SHP77 treated with DMSO at 0.1 percent for 48 hours (cell line): ENCODE measurements at regions not wholly inside any gene's neighbourhood (a gene's known extent, or its start where the extent isn't known, plus 50 kb on each side); places are given as distances from the start of the nearest gene placed in this dataset.

Source experiments
- DNase-seq: peaks from one replicate; lab custom pipeline; 2025; lab: John Stamatoyannopoulos, UW

DNA sequence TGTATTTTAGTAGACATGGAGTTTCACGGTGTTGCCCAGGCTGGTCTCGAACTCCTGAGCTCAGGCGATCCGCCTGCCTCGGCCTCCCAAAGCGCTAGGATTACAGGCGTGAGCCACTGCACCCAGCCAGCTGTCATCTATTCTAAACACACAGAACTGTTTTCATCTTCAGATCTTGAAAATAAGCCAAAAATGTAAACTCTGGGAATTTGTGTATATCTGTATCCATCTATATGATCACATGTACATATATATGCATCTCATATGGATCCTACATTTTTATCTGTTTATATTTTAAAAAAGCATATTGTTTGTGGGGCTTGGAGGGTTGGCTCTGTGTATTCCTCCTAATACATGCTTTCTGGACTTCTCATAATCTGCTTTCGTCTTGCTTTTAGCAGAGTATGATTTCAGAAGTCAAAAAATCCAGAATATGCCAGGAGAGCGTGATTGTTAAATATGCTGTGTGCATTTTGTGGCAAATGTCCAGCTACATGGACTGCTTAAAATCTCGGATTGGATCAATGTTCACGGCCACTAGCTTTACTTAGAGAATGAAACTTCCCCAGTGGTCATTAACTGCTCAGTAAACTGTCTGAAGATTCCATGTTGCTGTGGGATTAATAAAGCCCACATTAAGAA lies 274.4 kb upstream of the IRX1 start:
- no peak for DNase-seq

DNA sequence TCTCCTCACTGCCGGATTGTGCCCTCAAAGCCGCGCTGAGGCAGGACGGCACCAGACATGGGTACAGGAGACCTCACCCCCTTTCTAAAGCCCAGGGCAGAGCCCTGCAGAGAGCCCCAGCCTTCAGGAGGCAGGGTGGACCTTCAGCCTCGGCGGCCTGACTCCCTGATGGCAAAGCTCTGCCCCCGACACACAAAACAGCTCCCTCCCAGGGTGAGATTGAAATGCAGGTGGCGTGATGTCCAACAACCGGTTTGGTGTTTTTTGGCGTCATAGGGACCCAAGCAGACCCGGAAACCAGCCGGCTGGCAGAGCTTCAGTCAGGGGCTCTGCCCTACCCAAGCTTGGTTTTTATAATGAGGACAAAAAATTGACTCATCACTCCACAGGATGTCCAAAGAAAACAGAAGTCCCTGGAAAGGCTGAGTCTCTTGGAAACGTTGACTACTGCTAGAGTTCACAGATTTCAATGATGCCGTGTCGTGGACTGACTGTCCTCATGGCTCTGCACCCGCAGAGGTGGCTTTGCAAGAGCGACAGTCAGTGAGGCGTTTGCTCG lies 275.2 kb upstream of the IRX1 start:
- no peak for DNase-seq

DNA sequence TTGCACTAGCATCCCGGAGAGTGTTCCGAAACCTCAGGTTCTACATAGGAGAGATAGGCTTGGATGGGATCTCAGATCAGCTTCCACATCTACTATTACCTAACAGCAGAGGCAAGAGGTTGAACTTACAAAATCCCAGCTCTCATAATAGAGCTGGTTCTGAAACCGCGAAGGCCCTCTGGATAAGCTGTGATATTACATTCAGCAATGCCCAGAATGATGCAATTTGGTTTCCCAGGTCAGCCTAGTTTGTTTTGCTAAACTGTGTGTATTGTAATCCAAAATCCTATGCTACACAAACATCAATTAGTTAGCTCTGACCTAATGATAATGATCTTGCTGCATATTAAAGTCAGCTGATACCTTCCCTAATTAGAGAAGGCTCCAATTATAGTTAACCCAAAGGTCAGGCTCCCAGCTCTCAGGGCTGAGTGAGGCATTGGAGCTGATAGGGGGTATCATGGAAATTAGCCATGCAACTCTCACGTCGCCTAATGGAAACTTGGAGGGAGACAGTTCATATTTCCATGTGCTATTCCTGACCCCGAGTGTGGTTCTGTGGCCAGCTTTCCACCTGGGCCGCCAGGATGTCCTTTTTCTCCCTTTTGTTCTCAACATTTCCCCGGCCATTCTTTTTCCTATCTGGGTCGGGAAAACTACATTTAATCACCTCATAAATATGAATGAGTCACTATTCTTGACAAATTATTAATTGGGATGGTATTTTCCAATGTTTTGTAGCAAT lies 278.4 kb upstream of the IRX1 start:
- DNase-seq = no peak

DNA sequence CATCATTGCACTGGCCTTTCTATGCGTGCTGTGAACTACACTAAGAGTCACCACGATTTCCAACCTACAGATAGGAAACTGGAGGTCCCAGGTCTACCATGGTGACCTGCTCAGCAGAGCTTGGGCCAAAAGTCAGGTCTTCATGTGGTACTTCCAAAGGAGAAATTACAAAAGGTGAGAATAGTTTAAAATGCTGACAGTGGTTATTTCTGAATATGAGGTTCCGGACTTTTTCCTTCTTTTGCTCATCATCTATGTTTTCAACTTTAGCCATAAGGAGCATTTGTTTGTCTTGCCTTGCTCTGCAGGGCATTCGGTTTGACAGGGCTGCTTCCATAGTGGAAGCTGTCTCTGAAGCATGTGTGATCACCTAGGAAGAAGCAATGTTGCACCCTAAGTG lies 282.1 kb upstream of the IRX1 start:
- no peak for DNase-seq

DNA sequence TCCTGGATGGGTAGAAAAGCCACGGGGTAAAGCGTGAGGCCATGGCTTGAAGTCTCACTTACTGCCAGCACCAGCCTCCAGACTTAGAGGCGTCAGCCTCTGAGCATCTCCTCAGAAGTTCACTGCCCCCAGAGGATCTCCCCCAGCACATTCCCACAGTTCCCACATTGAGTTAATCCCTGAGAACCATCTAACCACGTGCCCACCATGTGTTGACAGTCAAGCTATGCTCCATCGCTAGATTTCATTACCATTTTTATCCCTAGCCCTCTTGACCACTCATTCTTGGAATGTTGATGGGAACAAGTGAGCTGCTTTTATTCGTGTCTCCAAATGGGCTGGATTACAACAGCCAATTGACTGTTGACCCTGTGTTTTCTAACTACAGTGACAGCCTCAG lies 283.3 kb upstream of the IRX1 start:
- DNase-seq = no peak

DNA sequence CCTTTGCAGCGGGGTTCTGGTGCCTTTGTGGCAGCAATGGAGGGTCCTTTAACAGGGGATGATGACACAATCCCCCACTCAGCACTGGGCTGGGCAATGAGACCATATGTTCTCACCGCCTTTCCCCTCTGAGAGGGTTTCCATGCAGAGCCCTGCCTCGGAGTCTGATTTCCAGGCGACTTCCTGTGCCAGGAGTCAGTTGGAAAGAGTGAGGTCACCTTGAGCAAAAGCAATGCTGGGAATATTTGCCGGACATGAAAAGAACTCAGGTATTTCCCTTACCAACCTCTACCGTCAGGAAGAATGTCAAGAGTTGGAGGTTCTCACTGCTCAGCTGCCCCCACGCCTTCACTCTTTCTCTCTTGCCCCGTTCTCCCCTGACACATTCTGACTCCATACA lies 284.2 kb upstream of the IRX1 start:
- DNase-seq = no peak

DNA sequence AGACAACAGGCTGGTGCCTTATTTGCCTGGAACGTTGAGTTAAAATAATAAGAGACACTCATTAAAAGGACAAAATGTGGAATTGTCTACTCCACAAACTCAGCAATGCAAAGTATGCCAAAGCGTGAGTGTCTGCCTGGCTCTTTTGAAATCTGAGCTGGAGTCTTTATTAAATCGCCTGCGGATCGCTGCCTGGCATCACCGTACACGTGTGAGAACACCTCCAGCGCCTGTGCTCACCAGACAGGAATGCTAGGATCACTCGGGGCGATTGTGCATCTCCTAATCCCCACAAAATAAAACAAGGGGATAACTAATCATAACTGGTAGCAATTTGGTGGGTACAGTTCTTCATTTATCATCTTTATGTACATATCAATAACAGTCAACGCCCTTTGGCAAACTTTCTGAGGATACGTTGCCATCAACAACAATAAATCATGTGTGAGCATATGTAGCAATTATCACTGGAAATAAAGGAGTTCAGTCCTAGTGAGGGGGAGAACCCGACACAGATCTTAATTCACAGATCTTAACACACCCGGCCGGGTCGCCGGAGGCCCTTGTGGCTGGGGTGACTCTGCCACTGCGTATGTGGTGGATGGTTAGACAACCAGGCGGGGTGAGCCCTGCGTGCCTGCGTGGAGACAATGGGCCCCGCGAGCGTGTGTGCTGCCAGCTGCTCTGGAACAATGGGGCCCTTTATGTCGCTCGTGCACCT lies 284.9 kb upstream of the IRX1 start:
- no peak for DNase-seq

DNA sequence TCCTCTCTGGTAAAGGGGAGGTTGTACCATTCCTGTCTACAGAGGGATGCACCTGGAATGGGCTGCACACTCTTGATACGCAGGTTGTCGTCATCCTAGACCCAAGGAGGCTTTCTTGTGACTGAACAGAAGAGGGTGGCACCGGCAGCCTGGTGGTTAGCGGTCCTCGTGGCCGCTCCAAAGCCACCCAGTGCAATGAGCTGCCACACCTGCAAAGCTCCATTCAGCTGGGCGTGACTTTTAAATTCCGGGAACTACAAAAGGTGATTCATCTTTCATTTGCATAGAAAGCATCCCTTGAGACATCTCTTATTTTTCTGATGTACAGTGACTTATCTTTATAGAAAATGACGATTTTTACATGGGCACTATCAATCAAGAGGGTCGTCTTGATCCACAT lies 286.1 kb upstream of the IRX1 start:
- no peak for DNase-seq

DNA sequence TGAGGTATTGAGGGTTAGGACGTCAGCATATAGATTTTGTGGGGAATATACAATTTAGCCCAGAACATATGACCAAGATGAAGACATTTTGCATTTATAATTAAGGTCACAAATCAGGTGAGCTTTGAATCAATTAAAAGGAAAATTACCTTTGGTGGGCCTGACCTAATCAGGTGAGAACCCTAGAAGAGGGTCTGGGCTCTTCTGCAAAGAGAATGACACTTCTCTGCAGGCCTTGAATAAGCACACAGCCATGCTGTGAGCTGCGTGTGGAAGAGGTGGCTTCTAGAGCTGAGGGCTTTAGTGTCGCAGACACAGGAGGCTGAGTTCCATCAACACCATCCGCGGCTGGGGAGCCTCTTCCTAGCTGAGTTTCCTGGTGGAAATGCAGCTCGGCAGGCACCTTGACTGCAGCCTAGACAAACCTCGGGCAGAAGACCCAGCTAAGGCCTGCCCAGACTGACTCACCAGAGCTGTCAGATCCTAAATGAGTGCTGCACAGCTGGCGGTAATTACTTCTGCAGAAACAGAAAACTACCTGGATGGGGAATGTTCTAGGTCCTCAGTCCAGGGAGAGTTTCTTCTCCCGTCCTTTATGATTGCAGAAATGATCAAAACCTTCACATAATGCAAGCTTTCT lies 287.5 kb upstream of the IRX1 start:
- no peak for DNase-seq

DNA sequence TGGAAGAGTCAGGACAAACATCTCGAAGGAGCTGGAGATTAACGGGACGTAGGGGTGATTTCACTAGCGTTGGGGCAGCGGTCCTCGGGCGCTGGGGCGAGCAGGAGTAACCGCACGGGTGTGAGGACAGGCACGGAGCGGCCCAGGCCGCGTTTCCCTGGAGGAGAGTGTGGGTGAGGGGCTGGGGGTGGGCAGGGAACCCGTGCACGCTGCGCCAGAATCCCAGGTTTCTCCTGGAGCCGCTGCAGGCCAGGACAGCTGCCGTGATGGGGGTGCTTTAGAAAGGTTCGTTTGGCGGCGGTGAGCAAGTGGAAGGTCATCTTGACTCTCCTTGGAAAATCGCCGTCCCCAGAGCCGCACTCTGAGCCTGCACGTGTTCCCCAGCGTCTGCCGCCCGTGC lies 290.2 kb upstream of the IRX1 start:
- no peak for DNase-seq

DNA sequence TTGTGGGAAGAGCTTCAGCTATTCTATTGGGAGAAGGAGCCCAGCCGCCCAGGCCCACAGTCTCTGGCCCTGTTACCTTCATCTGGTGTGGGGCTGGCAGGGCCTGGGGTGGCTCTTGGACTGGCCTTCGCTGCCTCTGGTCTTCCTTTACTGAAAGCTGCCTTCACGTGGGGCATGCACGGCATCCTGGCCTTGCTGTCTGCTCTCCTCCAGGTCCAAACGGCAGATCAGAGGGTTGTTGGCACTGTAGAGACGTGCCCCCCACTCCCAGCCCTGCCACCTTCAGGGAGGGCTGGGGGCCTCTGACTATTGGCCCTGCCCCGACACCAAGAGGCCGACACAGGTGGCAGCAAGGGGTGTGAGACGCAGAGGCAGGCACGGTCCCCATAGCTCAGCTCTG lies 291.3 kb upstream of the IRX1 start:
- DNase-seq = no peak

DNA sequence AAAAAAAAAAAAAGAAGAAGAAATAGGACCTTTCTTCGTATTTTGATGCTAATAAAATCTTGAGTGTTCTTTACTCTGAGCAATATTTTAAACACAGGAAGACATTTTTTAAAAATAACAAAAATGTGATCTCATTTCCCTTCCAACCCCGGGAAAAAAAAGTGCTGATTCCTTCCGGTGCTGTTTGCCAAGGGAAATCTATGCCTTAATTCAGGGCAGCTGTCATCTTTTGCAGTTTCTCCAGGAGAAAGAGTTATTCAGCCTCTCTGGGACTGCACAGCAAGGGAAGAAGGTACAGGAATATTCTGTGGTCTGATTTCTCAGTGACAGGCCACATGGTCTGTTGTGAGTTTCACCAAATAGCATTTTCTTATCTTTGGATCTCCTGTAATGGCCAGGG lies 291.9 kb upstream of the IRX1 start:
- DNase-seq = no peak

DNA sequence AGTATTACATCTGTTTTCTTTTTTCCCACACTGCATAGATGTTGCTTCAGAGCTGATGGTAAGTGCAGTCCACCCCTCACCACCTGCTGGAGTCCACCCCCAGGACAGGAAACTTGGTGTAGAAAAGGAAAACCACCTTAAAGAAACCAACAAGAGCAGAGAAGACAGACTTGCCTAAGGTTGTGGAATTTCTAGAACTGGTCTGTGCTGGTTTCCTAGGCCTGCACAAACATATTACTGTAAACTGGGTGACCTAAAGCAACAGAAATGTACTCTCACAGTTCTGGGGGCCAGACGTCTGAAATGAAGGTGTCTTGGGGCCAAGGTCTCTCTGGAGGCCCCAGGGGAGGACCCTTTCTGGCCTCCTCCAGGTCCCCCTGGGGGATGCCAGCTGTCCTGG lies 293.4 kb upstream of the IRX1 start:
- DNase-seq = no peak

DNA sequence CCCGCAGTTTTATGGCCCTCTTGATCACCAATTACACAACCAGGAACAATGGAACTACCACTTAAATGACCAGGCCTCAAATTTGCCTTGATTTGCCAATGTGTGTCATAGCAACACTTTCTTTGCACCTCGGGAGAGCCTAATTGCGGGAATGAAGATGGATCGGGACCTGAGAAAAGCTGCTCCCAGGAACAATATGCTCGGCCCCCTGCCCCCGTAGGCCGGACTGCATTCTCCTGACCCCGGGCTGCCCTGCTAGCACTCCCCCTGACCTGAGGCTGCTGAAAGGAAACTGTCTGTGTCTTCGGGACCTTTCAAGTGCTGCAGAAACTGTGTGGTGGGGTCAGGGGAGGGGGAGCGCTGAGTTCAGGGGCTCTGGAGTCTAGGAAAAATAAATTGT lies 294.3 kb upstream of the IRX1 start:
- DNase-seq = no peak

DNA sequence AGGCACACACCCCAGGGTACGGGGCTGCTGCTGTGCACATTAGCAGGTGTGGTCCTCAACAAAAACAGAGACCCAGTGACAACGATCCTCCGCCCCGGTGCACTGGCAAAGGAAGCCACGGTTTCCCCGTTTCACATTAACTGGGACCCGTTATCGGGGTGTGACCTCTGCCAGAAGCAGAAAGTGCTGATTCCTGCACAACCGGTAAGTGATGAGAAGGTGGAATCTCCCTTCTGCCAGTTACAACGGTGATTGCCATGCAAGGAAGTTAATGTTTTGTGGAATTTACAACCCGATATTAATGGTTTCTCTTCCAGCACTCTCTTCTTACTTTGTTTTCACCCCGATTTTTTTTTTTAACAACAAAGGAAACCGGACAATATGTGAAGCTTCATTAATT lies 294.9 kb upstream of the IRX1 start:
- DNase-seq = no peak

DNA sequence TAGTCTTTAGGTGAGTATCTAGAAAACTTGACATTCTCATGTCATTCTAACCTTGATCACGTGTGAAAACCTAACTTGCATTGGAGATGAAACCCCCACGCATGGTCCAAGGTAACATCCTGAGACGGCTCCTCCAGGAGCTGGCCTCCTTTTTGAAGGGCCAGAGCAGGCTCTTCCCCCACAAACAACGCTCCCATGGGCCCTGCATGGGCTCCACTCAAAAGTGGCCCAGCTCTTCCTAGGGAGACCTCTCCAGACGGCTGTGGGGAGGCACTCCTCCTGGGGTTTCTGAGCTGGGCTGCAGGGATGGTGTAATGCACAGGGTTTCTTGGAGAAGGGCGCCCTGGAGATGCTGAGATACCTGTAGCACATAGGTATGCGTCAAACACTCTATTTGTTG lies 296.2 kb upstream of the IRX1 start:
- no peak for DNase-seq

DNA sequence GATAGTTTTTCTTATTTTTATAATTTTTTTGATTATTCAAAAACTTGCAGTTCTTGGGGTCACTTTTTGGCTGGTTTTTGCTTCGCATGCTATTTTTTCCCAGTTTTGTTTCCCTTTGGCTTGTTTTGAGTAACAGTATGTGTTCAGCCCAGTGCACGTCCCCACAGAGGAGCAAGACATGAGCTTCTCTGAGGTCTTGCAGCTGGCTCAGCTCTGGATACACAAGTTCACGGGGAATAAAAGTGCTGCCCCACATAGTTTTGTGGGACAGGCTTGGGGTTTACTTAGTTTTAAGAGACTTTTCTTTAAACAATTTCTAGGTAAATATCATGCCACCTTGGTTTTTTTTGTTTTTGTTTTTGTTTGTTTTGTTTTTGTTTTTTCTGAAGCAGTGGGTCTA lies 297.8 kb upstream of the IRX1 start:
- DNase-seq = no peak

DNA sequence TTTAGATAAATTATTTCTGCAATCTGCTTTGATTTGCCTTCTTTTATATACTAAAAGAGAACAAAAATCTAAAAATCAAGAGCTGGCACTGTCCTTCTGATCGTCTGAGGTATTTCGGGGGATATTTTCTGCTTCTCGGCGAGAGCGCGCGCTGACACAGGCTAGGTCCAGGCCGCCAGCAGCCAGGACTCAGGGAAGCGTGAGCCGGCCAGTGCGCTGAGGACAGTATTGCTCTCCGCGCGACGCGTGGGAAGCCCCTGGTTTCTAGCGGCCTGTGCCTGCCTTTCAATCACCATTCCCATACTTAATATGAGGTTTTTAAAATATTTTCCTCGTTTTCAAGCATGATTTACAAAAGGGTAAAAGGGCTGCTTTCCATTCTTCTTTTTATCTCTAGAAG lies 307.3 kb upstream of the IRX1 start:
- DNase-seq = no peak

DNA sequence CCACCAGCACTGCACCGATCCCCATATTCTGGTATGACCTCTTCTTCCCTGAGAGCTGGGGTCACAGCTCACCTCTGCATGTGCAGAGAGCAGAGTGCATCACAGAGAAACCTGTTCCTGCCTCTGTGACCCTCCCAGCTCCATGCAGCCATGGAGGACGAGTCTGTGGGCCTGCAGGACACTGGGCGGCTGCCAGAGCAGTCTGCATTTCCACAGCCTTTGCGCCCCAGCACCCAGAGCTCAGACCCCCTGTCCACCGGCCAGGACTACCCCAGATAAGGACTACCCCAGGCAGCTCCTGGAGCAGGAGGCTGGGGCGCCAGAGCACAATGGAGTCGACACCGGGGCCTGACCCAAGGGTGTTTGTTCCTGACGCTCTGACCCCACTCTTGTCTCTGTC lies 308.1 kb upstream of the IRX1 start:
- no peak for DNase-seq

DNA sequence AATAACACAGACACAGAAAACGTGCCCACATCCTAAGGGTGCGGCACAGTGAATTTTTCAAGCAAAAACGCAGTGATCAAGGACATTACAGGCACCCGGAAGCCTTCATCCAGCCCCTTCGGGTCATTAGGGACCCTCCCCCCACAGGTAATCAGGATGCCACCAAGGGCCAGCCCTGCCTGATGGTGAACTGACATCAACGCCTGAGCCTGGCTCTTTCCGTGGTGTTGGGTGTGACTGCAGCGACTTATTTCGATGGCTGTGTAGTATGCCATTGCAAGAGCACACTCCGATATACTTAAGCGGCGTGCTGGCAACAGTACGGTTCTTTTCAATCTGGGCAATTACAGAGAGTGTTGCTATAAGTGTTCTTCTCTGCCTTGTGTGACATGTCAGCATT lies 310.0 kb upstream of the IRX1 start:
- no peak for DNase-seq

DNA sequence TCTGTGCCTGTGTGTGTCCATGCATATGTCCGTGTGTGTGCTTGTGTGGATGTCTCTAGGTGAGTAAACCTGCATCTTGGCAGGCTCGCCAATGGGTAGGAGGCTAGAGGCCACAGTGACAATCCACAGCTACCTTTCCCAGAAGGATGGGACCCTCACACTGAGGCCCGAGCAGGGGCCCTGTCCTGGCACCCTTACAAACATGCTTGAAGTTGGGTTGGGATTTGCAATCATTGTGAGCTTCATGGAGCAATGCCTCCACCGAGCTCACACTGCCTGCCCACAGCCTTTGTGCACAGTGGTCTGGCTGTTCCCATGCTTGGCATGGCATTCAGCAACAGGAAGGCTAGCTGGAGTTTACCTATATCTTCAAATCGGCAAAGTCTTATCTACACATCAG lies 311.1 kb upstream of the IRX1 start:
- DNase-seq = no peak

DNA sequence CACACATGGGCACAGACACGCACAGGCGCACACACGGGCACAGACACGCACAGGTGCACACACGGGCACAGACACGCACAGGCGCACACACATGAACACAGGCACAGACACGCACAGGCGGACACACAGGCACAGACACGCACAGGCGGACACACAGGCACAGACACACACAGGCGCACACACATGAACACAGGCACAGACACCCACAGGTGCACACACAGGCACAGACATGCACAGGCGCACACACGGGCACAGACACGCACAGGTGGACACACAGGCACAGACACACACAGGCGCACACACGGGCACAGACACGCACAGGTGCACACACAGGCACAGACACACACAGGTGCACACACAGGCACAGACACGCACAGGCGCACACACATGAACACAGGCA lies 312.8 kb upstream of the IRX1 start:
- no peak for DNase-seq

DNA sequence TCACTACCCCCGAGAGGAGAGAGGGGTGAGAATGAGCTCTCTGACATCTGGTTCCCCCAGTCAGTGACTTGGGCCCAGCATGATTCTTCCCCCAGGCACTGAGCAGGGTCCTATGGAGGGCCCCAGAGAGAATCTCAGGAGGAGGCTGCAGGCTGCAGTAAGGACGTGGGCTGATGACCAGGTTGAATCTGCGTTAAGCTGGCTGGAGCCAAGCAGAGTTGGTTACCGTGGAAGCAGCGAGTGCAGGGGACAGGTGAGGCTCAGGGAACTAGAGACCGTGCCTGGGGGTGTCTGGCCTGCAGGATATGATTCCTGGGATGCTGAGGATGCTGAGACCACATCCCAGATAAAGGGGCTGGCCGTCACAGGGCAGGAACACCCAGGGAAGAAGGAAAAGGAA lies 314.3 kb upstream of the IRX1 start:
- no peak for DNase-seq
